Neural cell (in vitro differentiated cells): ENCODE measurements at regions not wholly inside any gene's neighbourhood (a gene's known extent, or its start where the extent isn't known, plus 50 kb on each side); places are given as distances from the start of the nearest gene placed in this dataset.

Source experiments
- H2AFZ ChIP-seq: fragments of 200-600, 300-800 bp; sonication (generic), shearing (Covaris generic); 2 replicates; pipeline ENCODE4 v1.6.0; 2014; ENCODE audit warnings: low read depth, mild to moderate bottlenecking, antibody characterized with exemption, low read length, moderate library complexity
- H3F3A ChIP-seq: fragments of 200-600 bp; shearing (Covaris generic); 2 replicates; pipeline ENCODE4 v1.6.1; 2016; ENCODE audit warnings: mild to moderate bottlenecking, moderate library complexity, mixed read lengths, antibody characterized with exemption, low read length; ENCODE audit not compliant: insufficient read depth, poor library complexity, severe bottlenecking
- H3K27ac ChIP-seq: fragments of 200-600, 300-800 bp; sonication (generic), shearing (Covaris generic); 2 replicates; pipeline ENCODE4 v1.5.1; 2014; ENCODE audit warnings: mild to moderate bottlenecking, low read length, moderate library complexity
- H3K27me3 ChIP-seq: fragments of 300-800, 200-600 bp; sonication (generic), shearing (Covaris generic); 2 replicates; pipeline ENCODE4 v1.6.0; 2014; ENCODE audit warnings: mild to moderate bottlenecking, low read depth, low read length, moderate library complexity; ENCODE audit not compliant: insufficient read depth
- H3K36me3 ChIP-seq: fragments of 300-800, 200-600 bp; sonication (generic), shearing (Covaris generic); 2 replicates; pipeline ENCODE4 v1.5.1; 2014; ENCODE audit warnings: mild to moderate bottlenecking, antibody characterized with exemption, low read length, moderate library complexity; ENCODE audit not compliant: insufficient read depth
- H3K4me2 ChIP-seq: fragments of 300-800, 200-600 bp; sonication (generic), shearing (Covaris generic); 2 replicates; pipeline ENCODE4 v1.6.0; 2014; ENCODE audit warnings: mild to moderate bottlenecking, low read length
- H3K4me3 ChIP-seq: fragments of 300-800, 200-600 bp; sonication (generic), shearing (Covaris generic); 2 replicates; pipeline ENCODE4 v1.5.1; 2014; ENCODE audit warnings: mild to moderate bottlenecking, low read length, moderate library complexity
- H3K79me2 ChIP-seq: fragments of 200-600 bp; shearing (Covaris generic); replicated peaks from 2 replicates; pipeline ENCODE4 v1.6.0; 2014; ENCODE audit warnings: mild to moderate bottlenecking, low read length, moderate library complexity; ENCODE audit not compliant: insufficient read depth
- H3K9ac ChIP-seq: fragments of 300-800, 200-600 bp; sonication (generic), shearing (Covaris generic); 2 replicates; pipeline ENCODE4 v1.6.1; 2016; ENCODE audit warnings: mild to moderate bottlenecking, low read length, mixed read lengths
- H3K9me2 ChIP-seq: fragments of 200-600 bp; shearing (Covaris generic); 2 replicates; pipeline ENCODE4 v1.6.1; 2016; ENCODE audit warnings: mild to moderate bottlenecking, low read length, mixed read lengths; ENCODE audit not compliant: insufficient read depth
- H3K9me3 ChIP-seq: fragments of 200-600, 300-800 bp; sonication (generic), shearing (Covaris generic); 2 replicates; pipeline ENCODE4 v1.6.1; 2016; ENCODE audit warnings: mild to moderate bottlenecking, mixed run types, low read length, moderate library complexity, mixed read lengths
- H4K20me1 ChIP-seq: fragments of 200-600 bp; shearing (Covaris generic); 2 replicates; pipeline ENCODE4 v1.6.1; 2016; ENCODE audit warnings: mild to moderate bottlenecking, mixed run types; ENCODE audit not compliant: insufficient read depth
- CTCF ChIP-seq: fragments of 450-650 bp; IDR thresholded peaks from 2 replicates; pipeline ENCODE4 v1.5.1; 2014; ENCODE audit warnings: antibody characterized with exemption, mild to moderate bottlenecking, moderate library complexity; ENCODE audit not compliant: poor library complexity, severe bottlenecking
- EP300 ChIP-seq: fragments of 450-650 bp; conservative IDR thresholded peaks from 2 replicates; pipeline ENCODE4 v1.6.1; 2014; ENCODE audit warnings: antibody characterized with exemption, mild to moderate bottlenecking, moderate library complexity; ENCODE audit not compliant: poor library complexity, severe bottlenecking
- EZH2 ChIP-seq: fragments of 200-600, 300-800 bp; shearing (Covaris generic), sonication (generic); IDR thresholded peaks from 2 replicates; pipeline ENCODE4 v1.6.1; 2014; ENCODE audit warnings: antibody characterized with exemption, low read length, borderline replicate concordance, mild to moderate bottlenecking; ENCODE audit not compliant: insufficient read depth, poor library complexity, severe bottlenecking
- MXI1 ChIP-seq: fragments of 450-650 bp; conservative IDR thresholded peaks from 2 replicates; pipeline ENCODE4 v1.6.1; 2014; ENCODE audit warnings: antibody characterized with exemption, mild to moderate bottlenecking; ENCODE audit not compliant: poor library complexity, severe bottlenecking
- POLR2AphosphoS5 ChIP-seq: IDR thresholded peaks from 2 replicates; pipeline ENCODE4 v1.6.1; 2012
- RAD21 ChIP-seq: fragments of 450-650 bp; conservative IDR thresholded peaks from 2 replicates; pipeline ENCODE4 v1.6.1; 2014; ENCODE audit warnings: antibody characterized with exemption, mild to moderate bottlenecking, moderate library complexity
- REST ChIP-seq: IDR thresholded peaks from 2 replicates; pipeline ENCODE4 v1.6.1; 2012; ENCODE audit warnings: borderline replicate concordance
- SMC3 ChIP-seq: fragments of 450-650 bp; conservative IDR thresholded peaks from 2 replicates; pipeline ENCODE4 v1.6.1; 2014; ENCODE audit warnings: antibody characterized with exemption, mild to moderate bottlenecking, moderate library complexity; ENCODE audit not compliant: poor library complexity
- TAF1 ChIP-seq: IDR thresholded peaks from 2 replicates; pipeline ENCODE4 v1.6.1; 2012; ENCODE audit warnings: low read depth

GRCh38 chr5:74988273-74988983 lies 63.9 kb downstream of the GCNT4 start:
- H3K4me3 ChIP-seq: no peak overlapping the region
- no peak overlapping the region for H3K4me2 ChIP-seq
- no peak for TF ChIP-seq MXI1
- no peak for TF ChIP-seq POLR2AphosphoS5
- no peak for TF ChIP-seq EP300
- TF ChIP-seq SMC3: no peak
- no peak for TF ChIP-seq CTCF
- no peak for TF ChIP-seq REST
- no peak for TF ChIP-seq EZH2
- no peak for TF ChIP-seq TAF1
- no peak for TF ChIP-seq RAD21
- no peaks in the 10 kb centered on the region for H3F3A ChIP-seq
- H3K9me2 ChIP-seq: no peaks in the 10 kb centered on the region
- no peaks in the 10 kb centered on the region for H4K20me1 ChIP-seq
- no peaks in the 10 kb centered on the region for H3K79me2 ChIP-seq
- no peaks in the 10 kb centered on the region for H3K27me3 ChIP-seq
- H3K9me3 ChIP-seq: no peaks in the 10 kb centered on the region
- H2AFZ ChIP-seq: no peak overlapping the region
- no peak overlapping the region for H3K9ac ChIP-seq
- no peaks in the 10 kb centered on the region for H3K36me3 ChIP-seq
- no peak overlapping the region for H3K27ac ChIP-seq

- TF ChIP-seq TAF1 (no peak), EP300 (no peak), REST (no peak), MXI1 (no peak), EZH2 (no peak), CTCF (no peak), RAD21 (no peak)
- Histone ChIP-seq H3K9ac (no peak overlapping the region), H4K20me1 (no peaks in the 10 kb centered on the region), H3K27me3 (no peaks in the 10 kb centered on the region), H3K9me2 (no peaks in the 10 kb centered on the region), H3K27ac (no peak overlapping the region), H3K4me2 (no peak overlapping the region), H3K79me2 (no peaks in the 10 kb centered on the region), H2AFZ (no peak overlapping the region), H3K9me3 (no peaks in the 10 kb centered on the region), H3K4me3 (no peak overlapping the region), H3K36me3 (no peaks in the 10 kb centered on the region), H3F3A (no peaks in the 10 kb centered on the region)
Measured at GRCh38 chr5:74978345-74978744, 74.0 kb downstream of the GCNT4 start.
